AG04449 (cell line): ENCODE measurements at regions not wholly inside any gene's neighbourhood (a gene's known extent, or its start where the extent isn't known, plus 50 kb on each side); places are given as distances from the start of the nearest gene placed in this dataset.

ENCODE experiments used
- CTCF ChIA-PET: fragments of 350-600 bp; formaldehyde crosslinking; extraction: SDS; loops from one replicate; lab custom pipeline; 2021; ENCODE audit warnings: antibody characterized with exemption; lab: Yijun Ruan, JAX
- POLR2A ChIA-PET: fragments of 400-600, 350-600 bp; formaldehyde crosslinking; extraction: SDS; loops from one replicate; lab custom pipeline; 2020; ENCODE audit warnings: antibody characterized with exemption, inconsistent platforms; lab: Yijun Ruan, JAX
- DNase-seq: peaks from one replicate; pipeline ENCODE4 v3.0.0-alpha.2; 2010; ENCODE audit warnings: low read depth, low spot score
- H3K4me3 ChIP-seq: 2 replicates; pipeline ENCODE4 v1.5.1; 2011; ENCODE audit warnings: low read depth, mild to moderate bottlenecking, control low read depth, low read length
- TF ChIP-seq, protein P1 (sequence below): IDR thresholded peaks from one replicate; pipeline ENCODE4 v1.5.1; 2011; ENCODE audit warnings: mild to moderate bottlenecking, moderate library complexity, low read length, control low read depth, inconsistent platforms; ENCODE audit not compliant: insufficient read depth; ENCODE audit errors: missing control alignments

DNA sequence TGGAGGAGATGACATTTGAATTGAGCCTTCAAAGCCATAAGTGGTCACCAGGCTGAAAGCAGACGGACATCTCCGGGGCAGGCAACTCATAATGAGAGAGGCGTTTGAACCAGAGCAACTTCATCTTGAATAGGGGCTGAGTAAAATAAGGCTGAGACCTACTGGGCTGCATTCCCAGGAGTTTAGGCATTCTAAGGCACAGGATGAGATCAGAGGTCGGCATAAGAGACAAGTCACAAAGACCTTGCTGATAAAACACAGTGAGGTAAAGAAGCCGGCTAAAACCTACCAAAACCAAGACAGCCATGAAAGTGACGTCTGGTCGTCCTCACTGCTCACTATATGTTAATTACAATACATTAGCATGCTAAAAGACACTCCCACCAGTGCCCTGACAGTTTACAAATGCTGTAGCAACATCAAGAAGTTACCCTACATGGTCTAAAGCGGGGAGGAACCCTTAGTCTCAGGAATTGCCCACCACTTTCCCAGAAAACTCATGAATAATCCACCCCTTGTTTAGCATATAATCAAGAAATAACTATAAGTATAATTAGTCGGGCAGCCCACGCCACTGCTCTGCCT, 194.7 kb upstream of the SOX4 start:
- no peak for DNase-seq
- POLR2A ChIA-PET = no interaction called here
- no peak overlapping the region for H3K4me3 ChIP-seq
- TF ChIP-seq, protein P1, sequence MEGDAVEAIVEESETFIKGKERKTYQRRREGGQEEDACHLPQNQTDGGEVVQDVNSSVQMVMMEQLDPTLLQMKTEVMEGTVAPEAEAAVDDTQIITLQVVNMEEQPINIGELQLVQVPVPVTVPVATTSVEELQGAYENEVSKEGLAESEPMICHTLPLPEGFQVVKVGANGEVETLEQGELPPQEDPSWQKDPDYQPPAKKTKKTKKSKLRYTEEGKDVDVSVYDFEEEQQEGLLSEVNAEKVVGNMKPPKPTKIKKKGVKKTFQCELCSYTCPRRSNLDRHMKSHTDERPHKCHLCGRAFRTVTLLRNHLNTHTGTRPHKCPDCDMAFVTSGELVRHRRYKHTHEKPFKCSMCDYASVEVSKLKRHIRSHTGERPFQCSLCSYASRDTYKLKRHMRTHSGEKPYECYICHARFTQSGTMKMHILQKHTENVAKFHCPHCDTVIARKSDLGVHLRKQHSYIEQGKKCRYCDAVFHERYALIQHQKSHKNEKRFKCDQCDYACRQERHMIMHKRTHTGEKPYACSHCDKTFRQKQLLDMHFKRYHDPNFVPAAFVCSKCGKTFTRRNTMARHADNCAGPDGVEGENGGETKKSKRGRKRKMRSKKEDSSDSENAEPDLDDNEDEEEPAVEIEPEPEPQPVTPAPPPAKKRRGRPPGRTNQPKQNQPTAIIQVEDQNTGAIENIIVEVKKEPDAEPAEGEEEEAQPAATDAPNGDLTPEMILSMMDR = no peak
- CTCF ChIA-PET = no interaction called here

DNA sequence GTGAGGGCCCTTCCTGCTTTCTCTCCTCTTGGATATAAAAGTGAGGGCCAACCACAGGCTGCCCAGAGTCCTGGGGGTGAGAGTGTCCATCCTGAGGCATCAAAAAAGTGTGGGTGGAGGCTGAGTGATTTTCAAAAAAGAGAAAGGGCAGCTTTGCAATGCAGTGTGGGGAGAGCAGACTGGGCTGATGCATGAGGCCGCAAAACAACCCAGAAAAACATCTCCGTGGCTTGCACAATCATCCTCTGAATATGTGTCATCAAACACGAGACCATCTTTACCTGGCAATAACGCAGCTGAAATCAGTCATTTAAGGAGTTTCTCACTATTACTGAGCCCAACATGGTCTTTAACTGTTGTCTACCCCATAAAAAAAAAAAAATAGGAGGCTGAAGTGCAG, 191.2 kb upstream of the SOX4 start:
- no peak overlapping the region for H3K4me3 ChIP-seq
- CTCF ChIA-PET = no interaction called here
- DNase-seq = no peak
- POLR2A ChIA-PET = no interaction called here
- TF ChIP-seq, protein P1 = no peak

GRCh38 chr6:21404577-21404976, 189.0 kb upstream of the SOX4 start:
- TF ChIP-seq, protein P1 = no peak
- DNase-seq = no peak
- ChIA-PET POLR2A (no interaction called here), CTCF (no interaction called here)
- H3K4me3 ChIP-seq = no peak overlapping the region

- ChIA-PET CTCF (no interaction called here), POLR2A (no interaction called here)
- DNase-seq = no peak
- no peak overlapping the region for H3K4me3 ChIP-seq
- TF ChIP-seq, protein P1 = no peak
Measured at GRCh38 chr6:21406316-21406715, 187.2 kb upstream of the SOX4 start.

DNA sequence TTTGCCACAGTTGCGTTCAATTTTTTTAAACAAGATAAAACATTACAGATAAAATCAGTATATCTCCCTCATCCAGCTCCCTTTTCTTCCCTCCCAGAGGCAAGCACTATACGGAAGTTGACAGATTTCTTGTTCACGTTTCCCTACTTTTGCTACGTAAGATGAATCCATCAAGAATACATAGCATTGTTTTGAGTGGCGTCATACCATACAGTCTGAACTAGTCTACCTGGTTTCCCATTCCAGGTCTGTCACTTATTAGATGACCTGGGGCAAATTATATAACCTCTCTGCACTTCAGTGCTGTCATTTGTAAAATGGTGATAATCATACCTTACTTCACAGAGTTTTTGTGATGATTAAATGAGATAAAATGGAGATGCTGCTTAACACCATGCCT, 184.3 kb upstream of the SOX4 start:
- POLR2A ChIA-PET = no interaction called here
- TF ChIP-seq, protein P1 = no peak
- no peak for DNase-seq
- no peak overlapping the region for H3K4me3 ChIP-seq
- CTCF ChIA-PET = no interaction called here

DNA sequence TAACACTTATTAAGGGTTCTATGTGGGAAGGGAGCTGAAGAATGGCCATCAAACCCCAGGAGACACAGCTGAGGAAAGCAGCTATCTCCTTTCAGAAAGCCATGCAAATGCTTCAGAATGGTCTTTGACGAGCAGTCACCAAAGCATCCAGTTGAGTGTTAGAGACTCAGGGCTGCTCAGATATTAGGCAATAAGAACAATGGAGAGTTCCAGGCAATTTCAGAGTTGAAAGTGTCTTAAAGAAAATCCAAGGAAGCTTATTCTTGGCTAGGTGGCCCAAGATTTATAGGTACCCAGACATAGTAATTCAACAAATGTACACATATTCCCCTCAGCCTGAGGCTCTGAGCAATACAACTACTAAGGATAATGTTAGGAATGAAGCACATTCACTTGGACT, 180.1 kb upstream of the SOX4 start:
- H3K4me3 ChIP-seq = no peak overlapping the region
- TF ChIP-seq, protein P1 = no peak
- ChIA-PET POLR2A (no interaction called here), CTCF (no interaction called here)
- no peak for DNase-seq
